Upper lobe of left lung (tissue), 4 donors: ENCODE measurements at regions not wholly inside any gene's neighbourhood (a gene's known extent, or its start where the extent isn't known, plus 50 kb on each side); places are given as distances from the start of the nearest gene placed in this dataset.

Experiments used
- EP300 ChIP-seq, 4 donors: sonication (generic); formaldehyde crosslinking; IDR thresholded peaks; one replicate each; pipeline ENCODE4 v1.5.1; 2017; ENCODE audit warnings: antibody characterized with exemption in 4 of 4, control low read depth in 2 of 4
- POLR2A ChIP-seq, 4 donors: fragments of 450-650 bp; IDR thresholded peaks; one replicate each; pipeline ENCODE4 v1.5.1; 2016 to 2017; ENCODE audit warnings: antibody characterized with exemption in 4 of 4, mild to moderate bottlenecking in 2 of 4
- POLR2AphosphoS5 ChIP-seq, 2 donors: sonication (generic); formaldehyde crosslinking; IDR thresholded peaks; one replicate each; pipeline ENCODE4 v1.5.1; 2017; ENCODE audit warnings: antibody characterized with exemption in 2 of 2
- TF ChIP-seq, protein P1 (sequence below), 6 experiments: fragments of 450-650 bp in 4 of 6; fragments of 200-600 bp in 2 of 6; sonication (generic) in 2 of 6; IDR thresholded peaks; one replicate each; pipeline ENCODE4 v1.5.1; 2016 to 2019; ENCODE audit warnings: antibody characterized with exemption in 6 of 6

DNA sequence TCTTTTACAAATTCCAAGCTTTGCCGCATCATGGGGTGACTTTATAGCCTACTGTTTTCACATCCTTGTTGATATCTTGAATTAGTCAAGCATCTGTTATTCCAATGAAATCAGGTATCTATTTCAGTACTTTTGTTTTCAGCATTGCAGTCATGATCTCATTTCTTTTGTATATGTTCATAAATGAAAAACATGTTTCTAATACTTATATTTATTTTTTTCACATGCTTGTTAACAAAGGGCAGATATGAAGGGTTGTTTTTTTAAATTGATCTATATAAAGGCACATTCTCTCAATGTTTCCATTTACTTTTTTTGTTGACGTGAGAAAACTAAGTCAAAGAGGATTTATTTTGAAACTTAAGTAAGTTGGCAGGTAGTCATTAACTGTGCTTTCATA, 964.8 kb downstream of the JRKL start:
- TF ChIP-seq POLR2AphosphoS5 (IDR thresholded peaks at IDR 0.05), result no peak
- no peak for TF ChIP-seq POLR2A (IDR thresholded peaks at IDR 0.05)
- TF ChIP-seq, protein P1, sequence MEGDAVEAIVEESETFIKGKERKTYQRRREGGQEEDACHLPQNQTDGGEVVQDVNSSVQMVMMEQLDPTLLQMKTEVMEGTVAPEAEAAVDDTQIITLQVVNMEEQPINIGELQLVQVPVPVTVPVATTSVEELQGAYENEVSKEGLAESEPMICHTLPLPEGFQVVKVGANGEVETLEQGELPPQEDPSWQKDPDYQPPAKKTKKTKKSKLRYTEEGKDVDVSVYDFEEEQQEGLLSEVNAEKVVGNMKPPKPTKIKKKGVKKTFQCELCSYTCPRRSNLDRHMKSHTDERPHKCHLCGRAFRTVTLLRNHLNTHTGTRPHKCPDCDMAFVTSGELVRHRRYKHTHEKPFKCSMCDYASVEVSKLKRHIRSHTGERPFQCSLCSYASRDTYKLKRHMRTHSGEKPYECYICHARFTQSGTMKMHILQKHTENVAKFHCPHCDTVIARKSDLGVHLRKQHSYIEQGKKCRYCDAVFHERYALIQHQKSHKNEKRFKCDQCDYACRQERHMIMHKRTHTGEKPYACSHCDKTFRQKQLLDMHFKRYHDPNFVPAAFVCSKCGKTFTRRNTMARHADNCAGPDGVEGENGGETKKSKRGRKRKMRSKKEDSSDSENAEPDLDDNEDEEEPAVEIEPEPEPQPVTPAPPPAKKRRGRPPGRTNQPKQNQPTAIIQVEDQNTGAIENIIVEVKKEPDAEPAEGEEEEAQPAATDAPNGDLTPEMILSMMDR (IDR thresholded peaks at IDR 0.05), result no peak
- no peak for TF ChIP-seq EP300 (IDR thresholded peaks at IDR 0.05)
